ENCODE measurements at regions not wholly inside any gene's neighbourhood (a gene's known extent, or its start where the extent isn't known, plus 50 kb on each side); places are given as distances from the start of the nearest gene placed in this dataset.

- Histone ChIP-seq H3K9me2 (ENCODE audit: insufficient read depth, low read length) (no peaks in the 10 kb centered on the region), H3K4me3 (ENCODE audit: low read length) (no peak overlapping the region), H3K27ac (ENCODE audit: low read length) (no peak overlapping the region), H3K36me3 (ENCODE audit: insufficient read depth, low read length) (no peaks in the 10 kb centered on the region), H2AFZ (ENCODE audit: low read depth, low read length) (no peak overlapping the region), H3K27me3 (ENCODE audit: insufficient read depth, low read depth, low read length) (no peaks in the 10 kb centered on the region), H3K9me3 (ENCODE audit: low read length) (no peaks in the 10 kb centered on the region), H4K20me1 (ENCODE audit: insufficient read depth) (no peaks in the 10 kb centered on the region), H3K79me2 (replicated peaks; ENCODE audit: insufficient read depth, low read length) (no peaks in the 10 kb centered on the region), H3K9ac (ENCODE audit: low read length) (no peak overlapping the region), H3K4me2 (ENCODE audit: low read length) (no peak overlapping the region), H3F3A (ENCODE audit: insufficient read depth, low read length, poor library complexity, severe bottlenecking) (no peaks in the 10 kb centered on the region)
- TF ChIP-seq EZH2 (IDR thresholded peaks at IDR 0.05; ENCODE audit: borderline replicate concordance, insufficient read depth, low read length, poor library complexity, severe bottlenecking) (no peak), TAF1 (IDR thresholded peaks at IDR 0.05; ENCODE audit: low read depth) (no peak), EP300 (conservative IDR thresholded peaks at IDR 0.05; ENCODE audit: poor library complexity, severe bottlenecking) (no peak), RAD21 (conservative IDR thresholded peaks at IDR 0.05) (no peak), POLR2AphosphoS5 (IDR thresholded peaks at IDR 0.05) (no peak), SMC3 (conservative IDR thresholded peaks at IDR 0.05; ENCODE audit: poor library complexity) (no peak), CTCF (IDR thresholded peaks at IDR 0.05; ENCODE audit: poor library complexity, severe bottlenecking) (no peak), REST (IDR thresholded peaks at IDR 0.05; ENCODE audit: borderline replicate concordance) (no peak), MXI1 (conservative IDR thresholded peaks at IDR 0.05; ENCODE audit: poor library complexity, severe bottlenecking) (no peak)
These were observed 653.8 kb downstream of the BCL11A start for GRCh38 chr2:59899692-59900091.

- H3K4me2 ChIP-seq (ENCODE audit: low read length): no peak overlapping the region
- no peak overlapping the region for H3K4me3 ChIP-seq (ENCODE audit: low read length)
- no peaks in the 10 kb centered on the region for H3K79me2 ChIP-seq (replicated peaks; ENCODE audit: insufficient read depth, low read length)
- H4K20me1 ChIP-seq (ENCODE audit: insufficient read depth): no peaks in the 10 kb centered on the region
- no peak overlapping the region for H3K9ac ChIP-seq (ENCODE audit: low read length)
- TF ChIP-seq TAF1 (IDR thresholded peaks at IDR 0.05; ENCODE audit: low read depth): no peak
- no peak for TF ChIP-seq REST (IDR thresholded peaks at IDR 0.05; ENCODE audit: borderline replicate concordance)
- TF ChIP-seq RAD21 (conservative IDR thresholded peaks at IDR 0.05): no peak
- no peak for TF ChIP-seq MXI1 (conservative IDR thresholded peaks at IDR 0.05; ENCODE audit: poor library complexity, severe bottlenecking)
- TF ChIP-seq POLR2AphosphoS5 (IDR thresholded peaks at IDR 0.05): no peak
- no peak for TF ChIP-seq EP300 (conservative IDR thresholded peaks at IDR 0.05; ENCODE audit: poor library complexity, severe bottlenecking)
- TF ChIP-seq CTCF (IDR thresholded peaks at IDR 0.05; ENCODE audit: poor library complexity, severe bottlenecking): no peak
- TF ChIP-seq SMC3 (conservative IDR thresholded peaks at IDR 0.05; ENCODE audit: poor library complexity): no peak
- no peak for TF ChIP-seq EZH2 (IDR thresholded peaks at IDR 0.05; ENCODE audit: borderline replicate concordance, insufficient read depth, low read length, poor library complexity, severe bottlenecking)
- H3K9me2 ChIP-seq (ENCODE audit: insufficient read depth, low read length): no peaks in the 10 kb centered on the region
- H3K27me3 ChIP-seq (ENCODE audit: insufficient read depth, low read depth, low read length): no peaks in the 10 kb centered on the region
- no peaks in the 10 kb centered on the region for H3F3A ChIP-seq (ENCODE audit: insufficient read depth, low read length, poor library complexity, severe bottlenecking)
- H3K36me3 ChIP-seq (ENCODE audit: insufficient read depth, low read length): no peaks in the 10 kb centered on the region
- H3K27ac ChIP-seq (ENCODE audit: low read length): no peak overlapping the region
- no peaks in the 10 kb centered on the region for H3K9me3 ChIP-seq (ENCODE audit: low read length)
- H2AFZ ChIP-seq (ENCODE audit: low read depth, low read length): no peak overlapping the region
These were observed 656.8 kb downstream of the BCL11A start for GRCh38 chr2:59896499-59897245.
